ENCODE measurements at regions not wholly inside any gene's neighbourhood (a gene's known extent, or its start where the extent isn't known, plus 50 kb on each side); places are given as distances from the start of the nearest gene placed in this dataset.

DNA sequence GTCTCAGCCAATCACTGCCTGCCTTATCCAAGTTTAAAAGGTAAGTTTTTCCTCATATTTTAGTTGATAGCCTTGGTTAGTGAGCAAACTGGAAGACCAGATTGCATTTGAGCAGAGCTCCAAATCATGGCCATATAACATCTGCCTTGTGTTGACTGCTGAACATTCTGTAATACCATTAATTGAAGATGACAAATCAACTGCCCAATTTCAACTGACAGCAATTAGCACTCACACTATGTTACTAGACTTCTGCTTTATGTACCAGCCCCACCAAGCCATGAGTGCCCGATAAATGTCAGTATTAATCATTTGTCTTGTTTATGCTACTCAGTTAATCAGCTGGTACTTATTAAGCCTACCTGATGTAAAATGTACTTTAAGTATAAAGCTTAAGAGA, 83.1 kb downstream of the CGGBP1 start:
- no peaks in the 10 kb centered on the region for H3K4me1 Mint-ChIP-seq (ENCODE audit: low read depth, unreplicated experiment)
- TF ChIP-seq, protein P1, sequence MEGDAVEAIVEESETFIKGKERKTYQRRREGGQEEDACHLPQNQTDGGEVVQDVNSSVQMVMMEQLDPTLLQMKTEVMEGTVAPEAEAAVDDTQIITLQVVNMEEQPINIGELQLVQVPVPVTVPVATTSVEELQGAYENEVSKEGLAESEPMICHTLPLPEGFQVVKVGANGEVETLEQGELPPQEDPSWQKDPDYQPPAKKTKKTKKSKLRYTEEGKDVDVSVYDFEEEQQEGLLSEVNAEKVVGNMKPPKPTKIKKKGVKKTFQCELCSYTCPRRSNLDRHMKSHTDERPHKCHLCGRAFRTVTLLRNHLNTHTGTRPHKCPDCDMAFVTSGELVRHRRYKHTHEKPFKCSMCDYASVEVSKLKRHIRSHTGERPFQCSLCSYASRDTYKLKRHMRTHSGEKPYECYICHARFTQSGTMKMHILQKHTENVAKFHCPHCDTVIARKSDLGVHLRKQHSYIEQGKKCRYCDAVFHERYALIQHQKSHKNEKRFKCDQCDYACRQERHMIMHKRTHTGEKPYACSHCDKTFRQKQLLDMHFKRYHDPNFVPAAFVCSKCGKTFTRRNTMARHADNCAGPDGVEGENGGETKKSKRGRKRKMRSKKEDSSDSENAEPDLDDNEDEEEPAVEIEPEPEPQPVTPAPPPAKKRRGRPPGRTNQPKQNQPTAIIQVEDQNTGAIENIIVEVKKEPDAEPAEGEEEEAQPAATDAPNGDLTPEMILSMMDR (IDR thresholded peaks at IDR 0.05; ENCODE audit: unreplicated experiment), result no peak
- H3K4me3 Mint-ChIP-seq (ENCODE audit: low read depth, unreplicated experiment), result no peak overlapping the region
- H3K9me3 Mint-ChIP-seq (ENCODE audit: low read depth, unreplicated experiment), result peaks cover 2% of the 10 kb centered on the region
- intact Hi-C loops (cut with micrococcal nuclease; ENCODE audit: unreplicated experiment), result no loop called here
- H3K27ac Mint-ChIP-seq (ENCODE audit: unreplicated experiment), result no peak overlapping the region
- no TSS peak for BruUV-seq (replicated peaks)
- no peaks in the 10 kb centered on the region for H3K36me3 Mint-ChIP-seq (ENCODE audit: insufficient read depth, unreplicated experiment)
- no peaks in the 10 kb centered on the region for H3K27me3 Mint-ChIP-seq (ENCODE audit: unreplicated experiment)
- DNase-seq, result no peak
- CTCF ChIA-PET, result no interaction called here

DNA sequence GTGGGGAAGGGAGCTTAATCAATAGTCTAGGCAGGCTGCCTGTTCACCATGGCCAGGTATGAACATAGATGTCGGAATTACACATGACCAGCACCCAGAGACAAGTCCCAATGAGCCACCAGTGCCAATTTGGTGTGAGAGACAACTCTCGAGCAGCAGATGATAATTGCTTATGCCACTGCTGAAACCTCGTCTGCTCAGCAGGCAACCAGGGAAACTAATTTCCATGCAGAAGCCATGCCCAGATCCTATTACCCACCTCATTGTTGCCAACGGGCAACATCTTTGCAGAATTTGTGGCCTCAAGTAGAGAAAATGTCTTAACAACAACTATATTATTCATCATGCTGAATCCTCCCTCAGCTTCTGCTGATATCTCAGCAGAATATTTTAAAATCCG, 84.9 kb downstream of the CGGBP1 start:
- Mint-ChIP-seq H3K27me3 (ENCODE audit: unreplicated experiment) (no peaks in the 10 kb centered on the region), H3K36me3 (ENCODE audit: insufficient read depth, unreplicated experiment) (no peaks in the 10 kb centered on the region), H3K9me3 (ENCODE audit: low read depth, unreplicated experiment) (peaks cover 2% of the 10 kb centered on the region), H3K27ac (ENCODE audit: unreplicated experiment) (no peak overlapping the region), H3K4me3 (ENCODE audit: low read depth, unreplicated experiment) (no peak overlapping the region), H3K4me1 (ENCODE audit: low read depth, unreplicated experiment) (no peaks in the 10 kb centered on the region)
- intact Hi-C loops (cut with micrococcal nuclease; ENCODE audit: unreplicated experiment), result no loop called here
- no peak for DNase-seq
- TF ChIP-seq, protein P1 (IDR thresholded peaks at IDR 0.05; ENCODE audit: unreplicated experiment), result no peak
- CTCF ChIA-PET, result no interaction called here
- no TSS peak for BruUV-seq (replicated peaks)

DNA sequence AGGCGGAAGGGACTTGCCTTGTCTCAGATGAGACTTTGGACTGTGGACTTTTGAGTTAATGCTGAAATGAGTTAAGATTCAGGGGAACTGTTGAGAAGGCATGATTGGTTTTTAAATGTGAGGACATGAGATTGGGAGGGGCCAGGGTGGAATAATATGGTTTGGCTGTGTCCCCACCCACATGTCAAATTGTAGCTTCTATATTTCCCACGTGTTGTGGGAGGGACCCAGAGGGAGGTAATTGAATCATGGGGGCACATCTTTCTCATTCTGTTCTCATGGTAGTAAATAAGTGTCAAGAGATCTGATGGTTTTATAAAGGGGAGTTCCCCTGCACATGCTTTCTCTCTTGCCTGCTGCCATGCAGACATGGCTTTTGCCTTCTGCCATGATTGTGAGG, 89.2 kb downstream of the CGGBP1 start:
- DNase-seq, result no peak
- Mint-ChIP-seq H3K36me3 (ENCODE audit: insufficient read depth, unreplicated experiment) (no peaks in the 10 kb centered on the region), H3K27me3 (ENCODE audit: unreplicated experiment) (no peaks in the 10 kb centered on the region), H3K4me1 (ENCODE audit: low read depth, unreplicated experiment) (no peaks in the 10 kb centered on the region), H3K9me3 (ENCODE audit: low read depth, unreplicated experiment) (peaks cover 2% of the 10 kb centered on the region), H3K4me3 (ENCODE audit: low read depth, unreplicated experiment) (no peak overlapping the region), H3K27ac (ENCODE audit: unreplicated experiment) (no peak overlapping the region)
- TF ChIP-seq, protein P1 (IDR thresholded peaks at IDR 0.05; ENCODE audit: unreplicated experiment), result no peak
- CTCF ChIA-PET, result no interaction called here
- BruUV-seq (replicated peaks), result no TSS peak
- intact Hi-C loops (cut with micrococcal nuclease; ENCODE audit: unreplicated experiment), result no loop called here

DNA sequence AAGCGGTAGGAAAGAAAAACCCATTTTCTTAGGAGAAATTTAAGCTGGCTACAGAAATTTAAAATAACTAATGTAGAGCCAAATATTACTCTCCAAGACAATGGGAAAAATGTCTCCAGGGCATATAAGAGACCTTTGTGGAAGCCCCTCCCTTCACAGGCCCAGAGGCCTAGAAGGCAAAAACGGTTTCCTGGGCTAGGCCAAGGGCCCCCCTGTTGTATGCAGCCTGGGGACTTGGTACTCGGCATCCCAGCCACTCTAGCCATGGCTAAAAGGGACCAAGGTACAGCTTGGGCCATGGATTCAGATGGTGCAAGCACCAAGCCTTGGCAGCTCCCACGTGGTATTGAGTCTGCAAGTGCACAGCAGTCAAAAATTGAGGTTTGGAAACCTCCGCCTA, 90.1 kb downstream of the CGGBP1 start:
- BruUV-seq (replicated peaks), result no TSS peak
- Mint-ChIP-seq H3K9me3 (ENCODE audit: low read depth, unreplicated experiment) (peaks cover 2% of the 10 kb centered on the region), H3K36me3 (ENCODE audit: insufficient read depth, unreplicated experiment) (no peaks in the 10 kb centered on the region), H3K27ac (ENCODE audit: unreplicated experiment) (no peak overlapping the region), H3K4me3 (ENCODE audit: low read depth, unreplicated experiment) (no peak overlapping the region), H3K4me1 (ENCODE audit: low read depth, unreplicated experiment) (no peaks in the 10 kb centered on the region), H3K27me3 (ENCODE audit: unreplicated experiment) (no peaks in the 10 kb centered on the region)
- CTCF ChIA-PET, result no interaction called here
- TF ChIP-seq, protein P1 (IDR thresholded peaks at IDR 0.05; ENCODE audit: unreplicated experiment), result no peak
- no peak for DNase-seq
- intact Hi-C loops (cut with micrococcal nuclease; ENCODE audit: unreplicated experiment), result no loop called here

DNA sequence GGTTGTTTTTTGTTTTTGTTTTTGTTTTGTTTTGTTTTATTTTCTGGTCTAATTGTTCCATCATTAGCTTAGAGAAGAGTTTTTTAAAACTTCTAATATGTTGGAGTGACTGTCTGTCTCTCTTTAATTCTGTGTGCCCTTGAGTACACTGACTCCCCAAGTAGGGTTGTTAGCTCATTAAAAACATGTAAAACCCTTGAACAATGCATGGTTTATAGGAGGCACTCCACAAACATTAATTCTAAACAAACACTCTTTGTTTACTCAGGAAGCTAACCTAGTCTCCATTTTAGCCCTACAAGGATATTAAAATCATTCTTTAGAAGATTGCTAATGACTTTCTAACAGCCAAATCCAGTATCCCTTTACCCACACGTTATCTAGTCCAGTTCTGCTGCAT, 100.5 kb downstream of the CGGBP1 start:
- intact Hi-C loops (cut with micrococcal nuclease; ENCODE audit: unreplicated experiment), result loop anchor here (10.0 kb wide), 2 partner anchors 53 to 103 kb away; no protein-coding TSS in a partner anchor
- H3K9me3 Mint-ChIP-seq (ENCODE audit: low read depth, unreplicated experiment), result no peaks in the 10 kb centered on the region
- CTCF ChIA-PET, result no interaction called here
- no TSS peak for BruUV-seq (replicated peaks)
- H3K36me3 Mint-ChIP-seq (ENCODE audit: insufficient read depth, unreplicated experiment), result no peaks in the 10 kb centered on the region
- peaks cover 10% of the 10 kb centered on the region for H3K4me1 Mint-ChIP-seq (ENCODE audit: low read depth, unreplicated experiment)
- TF ChIP-seq, protein P1 (IDR thresholded peaks at IDR 0.05; ENCODE audit: unreplicated experiment), result no peak
- DNase-seq, result no peak
- no peak overlapping the region for H3K4me3 Mint-ChIP-seq (ENCODE audit: low read depth, unreplicated experiment)
- no peaks in the 10 kb centered on the region for H3K27me3 Mint-ChIP-seq (ENCODE audit: unreplicated experiment)
- H3K27ac Mint-ChIP-seq (ENCODE audit: unreplicated experiment), result no peak overlapping the region

All from Calu3 (cell line).